Duodenal mucosa (tissue), 2 donors: ENCODE measurements at regions not wholly inside any gene's neighbourhood (a gene's known extent, or its start where the extent isn't known, plus 50 kb on each side); places are given as distances from the start of the nearest gene placed in this dataset.

ENCODE experiments used
- H3K27ac ChIP-seq: one replicate; pipeline ENCODE4 v1.7.0; 2013; ENCODE audit warnings: low read depth, low read length
- H3K27me3 ChIP-seq, 2 donors: one replicate each; pipeline ENCODE4 v1.7.0; 2013; ENCODE audit warnings: low read length in 2 of 2, control low read depth in 1 of 2; ENCODE audit not compliant: insufficient read depth in 2 of 2, control insufficient read depth in 1 of 2
- H3K36me3 ChIP-seq, 2 donors: one replicate each; pipeline ENCODE4 v1.7.0; 2013; ENCODE audit warnings: low read length in 2 of 2, control low read depth in 1 of 2; ENCODE audit not compliant: insufficient read depth in 2 of 2, control insufficient read depth in 1 of 2
- H3K4me1 ChIP-seq, 2 donors: one replicate each; pipeline ENCODE4 v1.7.0; 2013; ENCODE audit warnings: low read length in 2 of 2, control low read depth in 1 of 2; ENCODE audit not compliant: insufficient read depth in 2 of 2, control insufficient read depth in 1 of 2
- H3K4me3 ChIP-seq, 2 donors: one replicate each; pipeline ENCODE4 v1.7.0; 2013; ENCODE audit warnings: low read length in 2 of 2, low read depth in 1 of 2
- H3K9ac ChIP-seq, 2 donors: one replicate each; pipeline ENCODE4 v1.7.0; 2013; ENCODE audit warnings: low read length in 2 of 2, low read depth in 1 of 2
- H3K9me3 ChIP-seq, 2 donors: one replicate each; pipeline ENCODE4 v1.7.0; 2013; ENCODE audit warnings: low read length in 2 of 2, control low read depth in 1 of 2; ENCODE audit not compliant: control insufficient read depth in 1 of 2

GRCh38 chr6:37116326-37116725, 53.6 kb upstream of the PIM1 start:
- no peaks in the 10 kb centered on the region for H3K4me1 ChIP-seq
- H3K36me3 ChIP-seq: no peaks in the 10 kb centered on the region
- H3K27me3 ChIP-seq: no peaks in the 10 kb centered on the region
- no peak overlapping the region for H3K27ac ChIP-seq
- H3K9ac ChIP-seq: no peak overlapping the region
- H3K4me3 ChIP-seq: no peak overlapping the region
- H3K9me3 ChIP-seq: no peaks in the 10 kb centered on the region

DNA sequence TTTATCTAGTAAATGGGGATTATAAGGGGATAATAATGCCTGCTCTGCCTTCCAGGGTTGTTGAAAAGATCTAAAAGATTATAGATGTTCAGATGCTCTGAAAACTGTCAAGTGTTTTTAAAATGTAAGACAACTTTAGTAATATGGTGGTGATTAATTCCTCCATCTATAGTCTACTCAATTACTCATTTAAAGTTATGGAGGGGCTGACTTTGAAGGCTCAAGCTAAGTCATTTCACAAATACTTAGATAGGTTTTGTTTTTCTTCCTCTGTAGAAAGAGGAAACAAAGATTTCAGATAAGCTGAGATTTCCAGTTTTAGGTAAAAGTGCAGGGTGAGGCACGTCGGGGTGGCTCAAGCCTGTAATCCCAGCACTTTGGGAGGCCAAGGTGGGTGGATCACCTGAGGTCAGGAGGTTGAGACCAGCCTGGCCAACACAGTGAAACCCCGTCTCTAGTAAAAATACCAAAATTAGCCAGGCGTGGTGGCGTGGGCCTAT, 50.5 kb upstream of the PIM1 start:
- no peak overlapping the region for H3K4me3 ChIP-seq
- no peaks in the 10 kb centered on the region for H3K9me3 ChIP-seq
- H3K27ac ChIP-seq: no peak overlapping the region
- H3K4me1 ChIP-seq: no peaks in the 10 kb centered on the region
- H3K27me3 ChIP-seq: no peaks in the 10 kb centered on the region
- no peaks in the 10 kb centered on the region for H3K36me3 ChIP-seq
- no peak overlapping the region for H3K9ac ChIP-seq
